NCI-H2107 treated with DMSO at 0.1 percent for 48 hours (cell line): ENCODE measurements at regions not wholly inside any gene's neighbourhood (a gene's known extent, or its start where the extent isn't known, plus 50 kb on each side); places are given as distances from the start of the nearest gene placed in this dataset.
"Not testable (repeated sequence)": the region's sequence is repeated elsewhere in the genome, so short reads cannot be mapped to it uniquely, and the experiment has no call there.

Experiments
- DNase-seq: peaks from one replicate; lab custom pipeline; 2025; ENCODE audit not compliant: unreplicated experiment; lab: John Stamatoyannopoulos, UW

DNA sequence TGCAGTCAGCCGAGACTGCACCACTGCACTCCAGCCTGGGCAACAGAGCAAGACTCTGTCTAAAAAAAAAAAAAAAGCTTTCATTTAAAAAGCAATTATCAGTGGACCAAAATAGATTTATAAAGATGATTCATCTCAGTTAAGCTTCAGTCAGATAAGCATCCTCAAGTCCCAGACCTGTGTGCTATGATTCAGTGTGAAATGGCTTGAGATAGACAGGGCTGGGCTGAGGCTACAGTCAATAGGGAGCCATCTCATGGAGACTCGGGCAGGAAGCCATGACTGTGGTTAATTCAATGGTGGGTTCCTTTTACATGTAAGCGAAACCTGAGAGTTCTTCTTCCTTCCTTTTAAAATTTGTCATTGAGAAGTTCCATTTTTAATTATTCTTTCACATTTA lies 276.0 kb downstream of the TFAP2A start:
- DNase-seq: no peak

DNA sequence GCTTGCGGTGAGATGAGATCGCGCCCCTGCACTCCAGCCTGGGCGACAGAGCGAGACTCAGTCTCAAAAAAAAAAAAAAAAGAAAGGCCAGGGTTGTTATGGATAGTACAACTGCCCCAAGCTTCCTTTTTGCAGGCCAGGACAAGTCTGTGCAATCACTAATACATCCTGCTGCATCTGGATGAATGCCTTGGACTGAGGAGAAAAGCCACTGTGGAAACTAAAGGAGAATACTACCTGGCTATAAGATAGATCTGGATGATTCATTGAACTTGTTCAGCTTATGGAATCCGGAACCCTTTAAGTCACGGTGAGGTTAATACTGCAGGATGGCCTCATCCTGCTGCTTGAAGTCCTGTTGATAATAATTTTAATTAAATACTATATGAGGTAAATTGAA lies 278.2 kb downstream of the TFAP2A start:
- DNase-seq: no peak

- not testable (repeated sequence) for DNase-seq
These were observed 280.7 kb downstream of the TFAP2A start for GRCh38 chr6:10134185-10134584.

- DNase-seq: no peak
These were observed 286.2 kb downstream of the TFAP2A start for GRCh38 chr6:10128721-10129120.

- DNase-seq: no peak
These were observed 292.7 kb downstream of the TFAP2A start for GRCh38 chr6:10122164-10122563.

DNA sequence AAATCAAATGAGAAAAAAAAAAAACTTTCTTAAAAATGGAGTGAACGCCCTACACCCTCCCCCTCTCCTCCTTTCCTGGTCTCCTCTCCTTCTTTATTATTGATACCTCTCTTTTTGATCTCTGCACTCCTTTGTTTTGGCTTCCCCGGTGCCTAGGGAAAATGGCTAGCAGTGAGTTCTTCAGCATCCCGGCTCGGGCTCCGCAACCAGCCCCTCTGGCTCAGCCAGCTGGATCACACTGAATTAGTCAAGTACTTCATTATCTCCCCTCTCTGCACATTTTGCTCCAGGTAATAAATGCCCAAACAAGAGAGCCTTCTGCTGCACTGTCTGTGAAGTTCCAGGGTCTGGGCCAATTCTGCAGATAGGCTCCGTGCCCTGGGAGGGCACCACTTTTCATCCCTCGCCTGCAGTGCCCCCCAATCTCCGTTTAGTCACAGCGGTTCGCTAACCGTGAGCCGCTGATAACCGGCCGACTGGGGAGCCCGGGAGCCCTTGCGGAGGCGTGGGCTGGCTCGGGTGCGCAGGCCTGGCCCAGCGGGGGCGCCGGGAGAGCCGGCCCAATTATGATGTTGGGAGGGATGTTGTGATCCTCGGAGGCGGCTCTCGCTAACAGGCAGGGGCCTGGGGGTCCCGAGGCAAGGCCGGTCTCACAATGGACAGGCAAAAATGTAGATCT lies 301.9 kb downstream of the TFAP2A start:
- no peak for DNase-seq

- DNase-seq: no peak
These were observed 302.9 kb downstream of the TFAP2A start for GRCh38 chr6:10111975-10112374.

- DNase-seq: peak; percentile 15
These were observed 313.2 kb downstream of the TFAP2A start for GRCh38 chr6:10101551-10102252.

DNA sequence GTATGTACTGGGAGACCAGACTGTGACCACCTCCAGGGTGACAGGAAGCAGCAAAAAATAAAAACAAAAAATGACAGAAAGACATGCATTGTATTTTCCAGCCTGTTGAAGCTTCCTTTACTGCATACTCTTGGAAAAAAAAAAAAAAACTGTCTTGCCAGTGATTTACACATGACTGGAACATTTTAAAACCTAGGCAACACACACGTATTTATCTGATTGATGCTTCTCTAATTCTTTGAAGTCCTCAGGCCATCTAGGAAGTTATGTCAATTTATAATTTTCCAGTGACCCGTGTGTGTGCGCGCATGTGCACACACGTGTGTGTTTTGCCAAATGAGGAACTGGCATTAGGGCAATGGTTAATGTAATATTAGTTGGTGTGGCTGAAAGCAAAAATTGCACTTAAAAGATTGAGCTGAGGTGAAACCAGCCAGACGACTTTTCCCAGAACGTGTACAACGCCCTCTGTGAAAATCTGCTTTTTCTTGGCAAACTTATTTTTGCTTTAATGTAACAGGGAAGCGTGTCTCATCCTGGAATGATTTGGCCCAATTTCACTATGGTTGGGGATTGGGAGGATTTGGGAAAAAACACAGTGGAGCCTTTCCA lies 315.2 kb downstream of the TFAP2A start:
- no peak for DNase-seq

DNA sequence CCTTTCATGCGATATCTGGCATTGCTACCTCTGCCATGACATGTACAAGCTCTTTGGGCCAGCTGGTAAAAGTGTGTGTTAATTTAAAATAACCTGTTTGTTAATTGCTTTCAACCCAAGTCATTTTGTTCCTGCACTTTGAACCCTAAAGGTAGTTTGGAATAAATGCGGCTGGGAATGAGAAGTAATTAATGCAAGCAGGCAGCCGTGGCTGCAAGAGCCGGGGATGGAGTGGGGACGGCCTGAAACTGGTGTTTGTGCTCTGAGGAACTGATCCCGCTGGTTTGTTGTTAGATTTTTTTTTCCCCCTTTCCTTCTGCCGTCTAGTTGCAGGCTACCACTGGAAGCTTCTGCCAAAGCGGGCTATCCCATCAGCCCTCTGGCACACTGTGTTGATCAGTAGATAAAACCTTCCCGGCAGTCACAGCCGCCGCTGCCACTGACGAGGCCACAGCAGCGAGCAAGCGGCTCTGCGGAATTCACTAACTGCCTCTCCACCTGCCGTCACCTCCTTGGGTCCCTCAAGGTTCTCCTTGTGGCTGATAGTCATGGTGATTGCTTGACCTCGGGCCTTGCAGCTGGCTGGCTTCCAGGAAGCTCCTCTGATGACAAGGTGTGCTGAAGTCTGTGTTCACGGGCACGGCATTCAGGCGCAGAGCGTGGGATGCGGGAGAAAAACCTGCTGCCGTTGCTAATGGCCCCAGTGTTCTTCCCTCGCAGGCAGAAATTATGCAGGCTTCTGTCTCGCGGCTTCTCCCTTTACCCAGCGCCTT lies 315.9 kb downstream of the TFAP2A start:
- no peak for DNase-seq

DNA sequence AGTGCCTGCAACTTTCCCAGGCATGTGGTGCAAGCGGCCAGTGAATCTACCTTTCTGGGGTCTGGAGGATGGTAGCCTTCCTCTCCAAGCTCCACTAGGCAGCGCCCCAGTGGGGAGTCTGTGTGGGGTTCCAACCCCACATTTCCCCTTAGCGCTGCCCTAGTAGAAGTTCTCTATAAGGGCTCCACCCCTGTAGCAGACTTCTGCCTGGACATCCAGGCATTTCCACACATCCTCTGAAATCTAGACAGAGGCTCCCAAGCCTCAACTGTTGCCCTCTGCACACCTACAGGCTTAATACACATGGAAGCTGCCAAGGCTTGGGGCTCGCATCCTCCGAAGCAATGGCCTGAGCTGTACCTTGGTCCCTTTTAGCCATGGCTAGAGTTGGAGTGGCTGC lies 321.6 kb downstream of the TFAP2A start:
- no peak for DNase-seq

DNA sequence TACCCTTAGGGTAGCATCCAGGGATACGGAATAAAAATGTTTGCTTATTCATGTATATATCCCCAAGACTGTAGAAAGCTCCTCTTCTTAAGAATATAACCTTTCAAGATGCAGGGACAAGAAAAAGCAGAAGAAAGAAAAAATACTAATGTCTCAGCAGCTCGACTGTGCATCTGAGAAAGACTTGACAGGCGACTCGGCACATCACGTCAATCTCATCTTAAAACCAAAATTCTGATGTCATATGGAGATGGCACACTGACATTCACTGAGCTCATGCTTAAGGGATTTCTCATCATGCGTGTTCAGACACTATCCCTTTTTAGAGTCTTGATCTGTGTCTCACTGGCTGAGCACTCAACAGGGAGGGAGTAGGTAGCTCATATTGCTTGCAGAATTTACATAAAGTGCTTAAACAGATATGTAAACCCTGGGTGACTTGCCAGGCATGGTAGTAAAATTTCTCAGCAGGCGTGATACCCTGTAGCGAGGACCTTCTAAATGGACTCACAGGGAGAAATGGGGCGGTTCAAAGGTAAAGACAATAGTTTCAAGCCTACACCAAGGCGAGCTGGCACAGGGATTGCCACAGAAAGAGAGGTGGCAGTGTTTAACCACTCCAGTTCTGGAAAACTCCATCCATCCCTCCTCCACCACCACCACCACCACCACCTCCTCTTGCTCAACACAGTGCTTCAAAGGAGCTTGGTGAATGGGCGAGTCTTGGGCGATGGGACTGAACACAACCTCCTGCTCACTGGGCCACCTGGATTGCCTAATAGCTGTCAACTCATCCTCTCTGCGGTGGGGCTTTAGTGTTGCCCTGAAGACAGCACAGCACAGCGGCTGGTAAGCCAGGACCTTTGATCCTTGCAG lies 330.5 kb downstream of the TFAP2A start:
- no peak for DNase-seq

GRCh38 chr6:10082385-10082784 lies 332.5 kb downstream of the TFAP2A start:
- no peak for DNase-seq

GRCh38 chr6:10081957-10082356 lies 332.9 kb downstream of the TFAP2A start:
- no peak for DNase-seq

DNA sequence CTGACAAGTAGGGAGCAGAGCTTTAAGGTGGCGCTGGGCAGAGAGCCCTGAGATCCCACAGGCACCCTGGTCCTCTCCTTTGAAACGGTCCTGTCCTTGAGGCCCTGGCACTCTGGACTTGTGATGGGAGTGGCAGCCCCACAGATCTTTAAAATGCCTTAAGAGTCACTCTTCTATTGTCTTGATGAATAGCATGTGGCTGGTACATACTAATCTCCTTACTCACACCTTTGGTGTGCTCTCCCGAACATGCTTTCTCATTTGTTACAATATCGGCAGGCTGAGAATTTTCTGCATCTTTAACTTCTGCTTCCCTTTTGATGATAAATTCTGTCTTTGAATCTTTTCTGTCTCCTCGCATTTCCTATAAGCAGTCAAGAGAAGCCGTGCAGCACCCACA lies 333.8 kb downstream of the TFAP2A start:
- DNase-seq: no peak

GRCh38 chr6:10080561-10080960 lies 334.3 kb downstream of the TFAP2A start:
- no peak for DNase-seq

GRCh38 chr6:10078581-10078980 lies 336.3 kb downstream of the TFAP2A start:
- DNase-seq: no peak

DNA sequence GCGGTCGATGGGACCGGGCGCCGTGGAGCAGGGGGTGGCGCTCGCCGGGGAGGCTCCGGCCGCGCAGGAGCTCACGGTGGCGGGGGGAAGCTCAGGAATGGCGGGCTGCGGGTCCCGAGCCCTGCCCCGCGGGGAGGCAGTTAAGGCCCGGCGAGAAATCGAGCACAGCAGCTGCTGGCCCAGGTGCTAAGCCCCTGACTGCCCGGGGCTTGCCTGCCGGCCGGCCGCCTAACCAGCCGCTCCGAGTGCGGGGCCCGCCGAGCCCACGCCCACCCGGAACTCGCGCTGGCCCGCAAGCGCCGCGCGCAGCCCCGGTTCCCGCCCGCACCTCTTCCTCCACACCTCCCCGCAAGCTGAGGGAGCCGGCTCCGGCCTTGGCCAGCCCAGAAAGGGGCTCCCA lies 340.1 kb downstream of the TFAP2A start:
- DNase-seq: not testable (repeated sequence)

DNA sequence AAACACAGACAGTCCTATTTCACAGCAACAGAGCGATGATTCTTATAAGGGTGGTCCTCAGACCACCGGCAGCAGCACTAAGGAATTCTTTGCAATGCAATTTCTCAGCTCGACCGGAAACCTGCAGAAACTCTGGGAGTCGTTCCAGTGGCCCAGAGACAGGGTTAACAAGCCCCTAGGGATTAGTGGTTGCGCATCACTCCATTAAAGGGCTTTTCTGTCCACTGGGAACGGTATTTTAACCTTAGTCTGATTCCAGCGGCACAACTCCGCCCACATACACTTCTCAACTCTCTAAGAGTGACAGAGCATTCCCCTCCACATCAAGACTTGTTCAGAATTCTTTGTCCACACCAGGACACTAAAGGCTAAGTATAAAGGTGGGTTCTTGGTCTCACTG lies 341.5 kb downstream of the TFAP2A start:
- DNase-seq: no peak

- no peak for DNase-seq
These were observed 343.1 kb downstream of the TFAP2A start for GRCh38 chr6:10071631-10072220.
